K562 (cell line): ENCODE measurements at regions not wholly inside any gene's neighbourhood (a gene's known extent, or its start where the extent isn't known, plus 50 kb on each side); places are given as distances from the start of the nearest gene placed in this dataset.

Source experiments
- ATAC-seq: fragments of 200-7000 bp; cut with Tn5 transposase; 3 replicates; pipeline ENCODE4 v1.9.1; 2020; ENCODE audit warnings: moderate library complexity
- BruUV-seq: library from RNA; stranded (reverse); fragments of 400-500 nt; replicated peaks from 2 replicates; lab custom pipeline; 2021; lab: Mats Ljungman, UMichigan
- CTCF ChIA-PET: fragments of 300-600 bp; formaldehyde crosslinking; extraction: SDS; loops from one replicate; lab custom pipeline; 2021; ENCODE audit warnings: low intra/inter-chr PET ratio; lab: Yijun Ruan, JAX
- POLR2A ChIA-PET: fragments of 300-600, 350-650 bp; sonication (Branson Sonifier 250); formaldehyde crosslinking; extraction: SDS; loops from one replicate; lab custom pipeline; 2021; ENCODE audit warnings: antibody characterized with exemption, inconsistent platforms; lab: Yijun Ruan, JAX
- DNase-seq, 4 experiments: peaks; one replicate each; pipeline versions ENCODE4 v3.0.0 to v3.0.0-alpha.2; 2011 to 2018; ENCODE audit warnings: low spot score in 3 of 4, mixed read lengths in 3 of 4; ENCODE audit errors: extremely low read depth in 1 of 4
- FAIRE-seq: peaks from 2 replicates; lab custom pipeline; 2011; peaks lifted over from hg19 to GRCh38; lab: Jason Lieb, UNC
- H2AFZ ChIP-seq: 2 replicates; pipeline ENCODE4 v1.6.0; 2011; ENCODE audit warnings: low read depth, low read length, control low read depth, inconsistent platforms
- H3K27ac ChIP-seq: fragments of 200-600 bp; 3 replicates; pipeline ENCODE4 v1.8.0; 2011; ENCODE audit warnings: low read depth, mild to moderate bottlenecking, control low read depth, inconsistent platforms, low read length, moderate library complexity, mixed read lengths; ENCODE audit errors: extremely low read depth
- H3K27me3 ChIP-seq, 2 experiments: fragments of 300-600 bp in 1 of 2; 2 replicates in 1 of 2; 3 replicates in 1 of 2; pipeline versions ENCODE4 v1.6.0 to v1.8.0; 2011; ENCODE audit warnings: inconsistent platforms in 2 of 2, low read length in 2 of 2, mild to moderate bottlenecking in 1 of 2, mixed read lengths in 1 of 2, moderate library complexity in 1 of 2; ENCODE audit not compliant: control insufficient read depth in 2 of 2, insufficient read depth in 2 of 2
- H3K36me3 ChIP-seq: fragments of 300-600 bp; 3 replicates; pipeline ENCODE4 v1.8.0; 2011; ENCODE audit warnings: mild to moderate bottlenecking, low read length, inconsistent platforms; ENCODE audit not compliant: control insufficient read depth, insufficient read depth
- H3K4me1 ChIP-seq, 2 experiments: fragments of 200-600 bp in 1 of 2; replicated peaks in 1 of 2; 2 replicates in 1 of 2; 3 replicates in 1 of 2; pipeline versions ENCODE4 v1.5.1 to v1.8.0; 2011; ENCODE audit warnings: inconsistent platforms in 2 of 2, low read length in 2 of 2, mild to moderate bottlenecking in 1 of 2, mixed read lengths in 1 of 2, moderate library complexity in 1 of 2; ENCODE audit not compliant: control insufficient read depth in 2 of 2, insufficient read depth in 2 of 2
- H3K4me2 ChIP-seq: 2 replicates; pipeline ENCODE4 v1.6.1; 2011; ENCODE audit warnings: low read length, control low read depth, inconsistent platforms, mixed read lengths; ENCODE audit not compliant: insufficient read depth
- H3K4me3 ChIP-seq: fragments of 200-600 bp; sonication (generic), shearing (Covaris generic); 2 replicates; pipeline ENCODE4 v1.5.1; 2016; ENCODE audit warnings: control low read depth, inconsistent platforms
- H3K79me2 ChIP-seq: fragments of 200-600 bp; 3 replicates; pipeline ENCODE4 v1.8.0; 2011; ENCODE audit warnings: low read length, inconsistent platforms; ENCODE audit not compliant: control insufficient read depth, insufficient read depth
- H3K9ac ChIP-seq, 2 experiments: 2 replicates each; pipeline versions ENCODE4 v1.6.0 to v1.6.1; 2011; ENCODE audit warnings: low read depth in 2 of 2, low read length in 2 of 2, control low read depth in 1 of 2, inconsistent platforms in 1 of 2, mild to moderate bottlenecking in 1 of 2, mixed read lengths in 1 of 2; ENCODE audit not compliant: insufficient read depth in 1 of 2
- H3K9me1 ChIP-seq: one replicate; pipeline ENCODE4 v1.6.0; 2011; ENCODE audit warnings: inconsistent platforms, mild to moderate bottlenecking, low read length, moderate library complexity; ENCODE audit not compliant: control insufficient read depth, insufficient read depth
- H3K9me3 ChIP-seq: replicated peaks from 2 replicates; pipeline ENCODE4 v1.5.1; 2011; ENCODE audit warnings: low read depth, low read length, inconsistent platforms; ENCODE audit not compliant: control insufficient read depth, insufficient read depth
- H4K20me1 ChIP-seq: replicated peaks from 2 replicates; pipeline ENCODE4 v1.6.1; 2011; ENCODE audit warnings: low read length, inconsistent platforms, mixed read lengths; ENCODE audit not compliant: control insufficient read depth, insufficient read depth
- ATF1 ChIP-seq, 2 experiments: fragments of 450-650 bp in 1 of 2; IDR thresholded peaks; 2 replicates each; pipeline ENCODE4 v1.6.1; 2016; ENCODE audit warnings: missing compliant biosample characterization in 1 of 2, missing genetic modification characterization in 1 of 2
- CBFA2T3 ChIP-seq: fragments of 450-650 bp; IDR thresholded peaks from 2 replicates; pipeline ENCODE4 v1.6.1; 2017
- CSDE1 ChIP-seq, 2 experiments: fragments of 450-650 bp; IDR thresholded peaks; 2 replicates each; pipeline ENCODE4 v1.6.1; 2016; ENCODE audit warnings: mild to moderate bottlenecking in 1 of 2
- GABPB2 ChIP-seq: fragments of 250-450 bp; sonication (Bioruptor Pico); conservative IDR thresholded peaks from 2 replicates; pipeline ENCODE4 v1.5.1; 2021; ENCODE audit warnings: mild to moderate bottlenecking
- HDAC3 ChIP-seq: fragments of 450-650 bp; IDR thresholded peaks from 2 replicates; pipeline ENCODE4 v1.6.1; 2018; ENCODE audit warnings: borderline replicate concordance, mild to moderate bottlenecking, moderate library complexity; ENCODE audit not compliant: partially characterized antibody
- HMG20B ChIP-seq: fragments of 250-450 bp; sonication (Bioruptor Pico); IDR thresholded peaks from 2 replicates; pipeline ENCODE4 v1.5.0; 2021; ENCODE audit warnings: mild to moderate bottlenecking
- NCOA4 ChIP-seq: fragments of 450-650 bp; IDR thresholded peaks from 2 replicates; pipeline ENCODE4 v1.6.1; 2018; ENCODE audit warnings: mild to moderate bottlenecking; ENCODE audit not compliant: partially characterized antibody
- OTX1 ChIP-seq: fragments of 450-650 bp; formaldehyde crosslinking; IDR thresholded peaks from 2 replicates; pipeline ENCODE4 v1.4.0; 2022; ENCODE audit warnings: mild to moderate bottlenecking
- SMAD1 ChIP-seq: fragments of 150-350 bp; IDR thresholded peaks from 2 replicates; pipeline ENCODE4 v1.6.1; 2014; ENCODE audit warnings: low read length, low read depth; ENCODE audit not compliant: partially characterized antibody
- STAG1 ChIP-seq: sonication (generic); formaldehyde crosslinking; IDR thresholded peaks from 2 replicates; pipeline ENCODE4 v1.5.0; 2020; ENCODE audit warnings: missing genetic modification reagents, borderline replicate concordance
- XRCC3 ChIP-seq: fragments of 450-650 bp; IDR thresholded peaks from 2 replicates; pipeline ENCODE4 v1.6.1; 2017; ENCODE audit warnings: mild to moderate bottlenecking, moderate library complexity
- ZFP36 ChIP-seq: fragments of 150-350 bp; IDR thresholded peaks from 2 replicates; pipeline ENCODE4 v1.6.1; 2018; ENCODE audit warnings: low read length, low read depth; ENCODE audit not compliant: partially characterized antibody
- ZKSCAN1 ChIP-seq: fragments of 150-350 bp; IDR thresholded peaks from 2 replicates; pipeline ENCODE4 v1.6.1; 2016; ENCODE audit warnings: low read depth, low read length
- ZKSCAN8 ChIP-seq: fragments of 200-800 bp; sonication (Bioruptor generic); IDR thresholded peaks from 2 replicates; pipeline ENCODE4 v1.6.1; 2016; ENCODE audit warnings: missing genetic modification characterization, missing compliant biosample characterization
- ZNF217 ChIP-seq: sonication (generic); formaldehyde crosslinking; IDR thresholded peaks from 2 replicates; pipeline ENCODE4 v1.8.0; 2022; ENCODE audit warnings: mild to moderate bottlenecking, missing genetic modification reagents
- ZNF444 ChIP-seq: fragments of 250-450 bp; sonication (Bioruptor Pico); IDR thresholded peaks from 2 replicates; pipeline ENCODE4 v1.4.0; 2020; ENCODE audit warnings: mild to moderate bottlenecking, moderate library complexity
- WGBS: fragments of 100-300 bp; shearing (Covaris generic); methylation state at CpG from one replicate; pipeline ENCODE4 v1.1.6; 2016; ENCODE audit warnings: low coverage, mixed read lengths; ENCODE audit not compliant: insufficient coverage; ENCODE audit errors: missing lambda C conversion rate; 5-methylcytosine and 5-hydroxymethylcytosine counted together
- in situ Hi-C: fragments of 300-500 bp; cut with MboI; formaldehyde crosslinking; loops from 4 replicates; pipeline ENCODE4 v1.15.0; 2018; ENCODE audit warnings: inconsistent platforms, mixed read lengths
- intact Hi-C: fragments of 100-400 bp; cut with micrococcal nuclease; formaldehyde crosslinking; loops from 2 replicates; pipeline ENCODE4 v1.14.2; 2022
- TF ChIP-seq, protein P1 (sequence below), 2 experiments: fragments of 150-350 bp in 1 of 2; IDR thresholded peaks; 2 replicates each; pipeline ENCODE4 v1.6.1; 2012 to 2016; ENCODE audit warnings: low read depth in 2 of 2, low read length in 2 of 2, mild to moderate bottlenecking in 1 of 2, moderate library complexity in 1 of 2
- TF ChIP-seq, protein P2 (sequence below), 2 experiments: fragments of 250-450 bp in 1 of 2; fragments of 450-650 bp in 1 of 2; sonication (Bioruptor Pico) in 1 of 2; IDR thresholded peaks; 2 replicates each; pipeline versions ENCODE4 v1.6.1 to v1.8.0; 2016 to 2021; ENCODE audit warnings: mild to moderate bottlenecking in 2 of 2, moderate library complexity in 2 of 2, missing compliant biosample characterization in 1 of 2, missing genetic modification characterization in 1 of 2

DNA sequence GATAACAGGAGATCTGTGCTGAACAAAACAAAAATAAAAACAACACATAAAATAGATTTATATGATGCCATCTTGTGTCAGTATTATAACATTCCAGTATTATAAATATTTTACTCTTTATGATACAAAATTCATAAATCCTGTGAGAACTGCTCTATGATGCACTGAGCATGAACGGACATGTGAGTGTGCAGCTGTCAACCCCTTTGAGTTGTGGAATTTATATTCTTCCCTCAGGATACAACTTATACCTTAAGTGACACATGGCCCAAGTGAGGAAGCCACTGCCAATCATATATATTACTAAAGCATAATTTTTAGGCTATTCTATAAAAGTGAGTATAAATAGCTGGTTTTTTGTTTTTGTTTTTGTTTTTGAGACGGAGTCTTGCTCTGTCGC is 116.0 kb upstream of the OR13F1 start:
- BruUV-seq = no TSS peak
- no peaks in the 10 kb centered on the region for H4K20me1 ChIP-seq
- in situ Hi-C loops (no loop called here), intact Hi-C loops (no loop called here)
- H3K9ac ChIP-seq = no peak overlapping the region
- no peak for TF ChIP-seq OTX1 (CRISPR knock-in tag)
- TF ChIP-seq, protein P1, sequence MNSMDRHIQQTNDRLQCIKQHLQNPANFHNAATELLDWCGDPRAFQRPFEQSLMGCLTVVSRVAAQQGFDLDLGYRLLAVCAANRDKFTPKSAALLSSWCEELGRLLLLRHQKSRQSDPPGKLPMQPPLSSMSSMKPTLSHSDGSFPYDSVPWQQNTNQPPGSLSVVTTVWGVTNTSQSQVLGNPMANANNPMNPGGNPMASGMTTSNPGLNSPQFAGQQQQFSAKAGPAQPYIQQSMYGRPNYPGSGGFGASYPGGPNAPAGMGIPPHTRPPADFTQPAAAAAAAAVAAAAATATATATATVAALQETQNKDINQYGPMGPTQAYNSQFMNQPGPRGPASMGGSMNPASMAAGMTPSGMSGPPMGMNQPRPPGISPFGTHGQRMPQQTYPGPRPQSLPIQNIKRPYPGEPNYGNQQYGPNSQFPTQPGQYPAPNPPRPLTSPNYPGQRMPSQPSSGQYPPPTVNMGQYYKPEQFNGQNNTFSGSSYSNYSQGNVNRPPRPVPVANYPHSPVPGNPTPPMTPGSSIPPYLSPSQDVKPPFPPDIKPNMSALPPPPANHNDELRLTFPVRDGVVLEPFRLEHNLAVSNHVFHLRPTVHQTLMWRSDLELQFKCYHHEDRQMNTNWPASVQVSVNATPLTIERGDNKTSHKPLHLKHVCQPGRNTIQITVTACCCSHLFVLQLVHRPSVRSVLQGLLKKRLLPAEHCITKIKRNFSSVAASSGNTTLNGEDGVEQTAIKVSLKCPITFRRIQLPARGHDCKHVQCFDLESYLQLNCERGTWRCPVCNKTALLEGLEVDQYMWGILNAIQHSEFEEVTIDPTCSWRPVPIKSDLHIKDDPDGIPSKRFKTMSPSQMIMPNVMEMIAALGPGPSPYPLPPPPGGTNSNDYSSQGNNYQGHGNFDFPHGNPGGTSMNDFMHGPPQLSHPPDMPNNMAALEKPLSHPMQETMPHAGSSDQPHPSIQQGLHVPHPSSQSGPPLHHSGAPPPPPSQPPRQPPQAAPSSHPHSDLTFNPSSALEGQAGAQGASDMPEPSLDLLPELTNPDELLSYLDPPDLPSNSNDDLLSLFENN (IDR thresholded peaks at IDR 0.05; ENCODE audit: low read depth in 2 of 2, low read length in 2 of 2) = no peak
- TF ChIP-seq SMAD1 = no peak
- TF ChIP-seq ZFP36 = no peak
- TF ChIP-seq XRCC3 = no peak
- TF ChIP-seq, protein P2, sequence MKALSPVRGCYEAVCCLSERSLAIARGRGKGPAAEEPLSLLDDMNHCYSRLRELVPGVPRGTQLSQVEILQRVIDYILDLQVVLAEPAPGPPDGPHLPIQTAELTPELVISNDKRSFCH (CRISPR knock-in tag; IDR thresholded peaks at IDR 0.05) = no peak
- TF ChIP-seq, protein P2 (tag; IDR thresholded peaks at IDR 0.05) = no peak
- no peak for TF ChIP-seq ATF1 (CRISPR knock-in tag; IDR thresholded peaks at IDR 0.05)
- no peak for TF ChIP-seq ATF1 (tag; IDR thresholded peaks at IDR 0.05)
- TF ChIP-seq ZKSCAN1 = no peak
- no peak for TF ChIP-seq ZKSCAN8 (CRISPR knock-in tag)
- no peak for TF ChIP-seq CBFA2T3
- TF ChIP-seq CSDE1 (IDR thresholded peaks at IDR 0.05) = no peak
- no peak for TF ChIP-seq GABPB2
- TF ChIP-seq HMG20B (CRISPR knock-in tag) = no peak
- no peak for TF ChIP-seq NCOA4
- no peak for TF ChIP-seq ZNF217 (CRISPR knock-in tag)
- no peak for TF ChIP-seq STAG1 (CRISPR knock-in tag)
- TF ChIP-seq ZNF444 = no peak
- TF ChIP-seq HDAC3 = no peak
- H3K9me3 ChIP-seq = no peaks in the 10 kb centered on the region
- no peak for DNase-seq
- H3K79me2 ChIP-seq = no peaks in the 10 kb centered on the region
- H3K36me3 ChIP-seq = no peaks in the 10 kb centered on the region
- no peak for FAIRE-seq
- no peaks in the 10 kb centered on the region for H3K4me1 ChIP-seq
- no peak overlapping the region for H3K27ac ChIP-seq
- ChIA-PET CTCF (no interaction called here), POLR2A (no interaction called here)
- no peak overlapping the region for H3K4me3 ChIP-seq
- WGBS = 3% methylated on average over 3 of the region's 3 CpGs
- ATAC-seq = no peak
- no peaks in the 10 kb centered on the region for H3K27me3 ChIP-seq
- no peak overlapping the region for H3K4me2 ChIP-seq
- H3K9me1 ChIP-seq = no peaks in the 10 kb centered on the region
- no peak overlapping the region for H2AFZ ChIP-seq
